NB4 (cell line): ENCODE measurements at regions not wholly inside any gene's neighbourhood (a gene's known extent, or its start where the extent isn't known, plus 50 kb on each side); places are given as distances from the start of the nearest gene placed in this dataset.

Source experiments
- CTCF ChIP-seq: IDR thresholded peaks from one replicate; pipeline ENCODE4 v1.5.1; 2012; ENCODE audit warnings: low read depth, low read length
- MYC ChIP-seq: IDR thresholded peaks from 2 replicates; pipeline ENCODE4 v1.6.1; 2011; ENCODE audit warnings: low read depth, low read length
- POLR2A ChIP-seq: IDR thresholded peaks from 2 replicates; pipeline ENCODE4 v1.6.1; 2011; ENCODE audit warnings: mild to moderate bottlenecking; ENCODE audit not compliant: insufficient read length; ENCODE audit errors: extremely low read depth

GRCh38 chr3:66113542-66113941 is 74.8 kb upstream of the MAGI1 start:
- TF ChIP-seq CTCF, result no peak
- TF ChIP-seq POLR2A, result no peak
- no peak for TF ChIP-seq MYC
